ENCODE measurements at regions not wholly inside any gene's neighbourhood (a gene's known extent, or its start where the extent isn't known, plus 50 kb on each side); places are given as distances from the start of the nearest gene placed in this dataset.
"Not testable (repeated sequence)": the region's sequence is repeated elsewhere in the genome, so short reads cannot be mapped to it uniquely, and the experiment has no call there.

DNA sequence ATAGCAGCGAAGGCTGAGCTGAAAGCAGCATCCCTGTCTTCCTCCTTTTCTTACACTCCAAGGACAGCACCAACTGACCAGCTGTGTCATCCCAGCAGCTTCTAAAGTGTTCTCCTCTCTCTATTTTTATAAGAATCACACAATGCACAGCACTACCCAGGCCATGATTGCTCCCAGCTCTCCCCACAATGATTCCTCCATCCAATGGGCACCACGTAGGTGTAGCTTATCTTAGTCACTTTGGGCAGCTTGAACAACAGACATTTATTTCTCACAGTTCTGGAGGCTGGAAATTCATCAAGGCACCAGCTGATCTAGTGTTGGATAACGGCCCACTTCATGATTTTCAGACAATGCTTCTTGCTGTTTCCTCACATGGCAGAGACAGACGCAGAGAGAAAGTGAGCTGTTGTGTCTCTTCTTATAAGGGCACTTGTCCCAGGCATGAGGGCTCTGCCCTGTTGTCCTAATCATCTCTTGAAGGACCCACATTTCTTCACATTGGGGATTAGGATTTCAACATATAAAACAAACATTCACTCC, 92.0 kb upstream of the CDC14C start:
- intact Hi-C loops (cut with DNase I), result no loop called here
- H3K4me3 ChIP-seq (ENCODE audit: low read length), result no peak overlapping the region
- H3K27me3 ChIP-seq (ENCODE audit: control insufficient read depth, insufficient read depth), result no peaks in the 10 kb centered on the region
- no peaks in the 10 kb centered on the region for H3K9me3 ChIP-seq (ENCODE audit: control insufficient read depth, low read length)
- ATAC-seq, result no peak
- no peak overlapping the region for H3K27ac ChIP-seq (ENCODE audit: low read length)
- no peaks in the 10 kb centered on the region for H3K4me1 ChIP-seq (ENCODE audit: control insufficient read depth, insufficient read depth, low read length)
- DNase-seq, result no peak
- WGBS, result 65% methylated on average over 4 of the region's 4 CpGs

- no peaks in the 10 kb centered on the region for H3K9me3 ChIP-seq (ENCODE audit: control insufficient read depth, low read length)
- H3K27ac ChIP-seq (ENCODE audit: low read length), result no peak overlapping the region
- H3K4me1 ChIP-seq (ENCODE audit: control insufficient read depth, insufficient read depth, low read length), result no peaks in the 10 kb centered on the region
- no peaks in the 10 kb centered on the region for H3K27me3 ChIP-seq (ENCODE audit: control insufficient read depth, insufficient read depth)
- peak in 1 of 3 donors; percentile 12 for DNase-seq
- no peak for ATAC-seq
- intact Hi-C loops (cut with DNase I), result no loop called here
- WGBS, result 51% methylated on average over 1 of the region's 1 CpG
- no peak overlapping the region for H3K4me3 ChIP-seq (ENCODE audit: low read length)
These were observed 87.1 kb upstream of the CDC14C start for GRCh38 chr7:48837266-48837665.

- intact Hi-C loops (cut with DNase I), result no loop called here
- Histone ChIP-seq H3K9me3 (ENCODE audit: control insufficient read depth, low read length) (no peaks in the 10 kb centered on the region), H3K4me1 (ENCODE audit: control insufficient read depth, insufficient read depth, low read length) (no peaks in the 10 kb centered on the region), H3K27me3 (ENCODE audit: control insufficient read depth, insufficient read depth) (no peaks in the 10 kb centered on the region), H3K27ac (ENCODE audit: low read length) (no peak overlapping the region), H3K4me3 (ENCODE audit: low read length) (no peak overlapping the region)
- WGBS, result 83% methylated on average over 5 of the region's 5 CpGs
- no peak for ATAC-seq
- DNase-seq, result no peak
These were observed 85.2 kb upstream of the CDC14C start for GRCh38 chr7:48839108-48839507.

DNA sequence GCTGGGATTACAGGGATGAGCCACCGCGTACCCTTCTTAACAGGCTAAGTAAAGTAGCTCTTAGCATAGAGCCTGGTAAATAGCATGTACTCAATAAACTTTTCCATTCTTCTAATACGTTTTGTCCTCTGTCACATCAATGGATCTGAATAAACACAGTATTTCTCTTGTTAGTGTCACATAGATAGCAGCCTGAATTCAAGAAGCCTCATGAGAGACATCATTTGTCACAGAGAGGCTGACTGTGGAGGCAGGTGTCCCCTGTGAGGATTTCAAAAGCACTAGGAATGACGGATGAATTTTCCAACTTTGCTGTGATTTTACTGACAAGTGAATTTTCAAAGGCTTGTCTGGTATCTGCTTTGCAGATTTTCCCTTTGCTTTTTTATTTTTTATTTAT, 82.6 kb upstream of the CDC14C start:
- Histone ChIP-seq H3K4me1 (ENCODE audit: control insufficient read depth, insufficient read depth, low read length) (no peaks in the 10 kb centered on the region), H3K27me3 (ENCODE audit: control insufficient read depth, insufficient read depth) (no peaks in the 10 kb centered on the region), H3K4me3 (ENCODE audit: low read length) (no peak overlapping the region), H3K9me3 (ENCODE audit: control insufficient read depth, low read length) (no peaks in the 10 kb centered on the region), H3K27ac (ENCODE audit: low read length) (no peak overlapping the region)
- intact Hi-C loops (cut with DNase I), result no loop called here
- 87% methylated on average over 4 of the region's 4 CpGs for WGBS
- ATAC-seq, result no peak
- no peak for DNase-seq

- DNase-seq (peak; percentile 10 to 37 (median 34)), ATAC-seq (no peak)
- H3K27me3 ChIP-seq (ENCODE audit: control insufficient read depth, insufficient read depth), result no peaks in the 10 kb centered on the region
- H3K4me3 ChIP-seq (ENCODE audit: low read length), result no peak overlapping the region
- H3K27ac ChIP-seq (ENCODE audit: low read length), result no peak overlapping the region
- WGBS, result 29% methylated on average over 45 of the region's 45 CpGs
- no peaks in the 10 kb centered on the region for H3K4me1 ChIP-seq (ENCODE audit: control insufficient read depth, insufficient read depth, low read length)
- H3K9me3 ChIP-seq (ENCODE audit: control insufficient read depth, low read length), result no peaks in the 10 kb centered on the region
- intact Hi-C loops (cut with DNase I), result no loop called here
These were observed 76.4 kb upstream of the CDC14C start for GRCh38 chr7:48847917-48848316.

GRCh38 chr7:48860447-48860846, 63.9 kb upstream of the CDC14C start:
- H3K27ac ChIP-seq (ENCODE audit: low read length); H3K27me3 ChIP-seq (ENCODE audit: control insufficient read depth, insufficient read depth); H3K4me1 ChIP-seq (ENCODE audit: control insufficient read depth, insufficient read depth, low read length); H3K9me3 ChIP-seq (ENCODE audit: control insufficient read depth, low read length); DNase-seq; ATAC-seq; intact Hi-C loops (cut with DNase I); H3K4me3 ChIP-seq (ENCODE audit: low read length): not testable (repeated sequence)

- intact Hi-C loops (cut with DNase I), result no loop called here
- DNase-seq (no peak), ATAC-seq (no peak)
- Histone ChIP-seq H3K4me3 (ENCODE audit: low read length) (no peak overlapping the region), H3K27ac (ENCODE audit: low read length) (no peak overlapping the region), H3K9me3 (ENCODE audit: control insufficient read depth, low read length) (no peaks in the 10 kb centered on the region), H3K27me3 (ENCODE audit: control insufficient read depth, insufficient read depth) (no peaks in the 10 kb centered on the region), H3K4me1 (ENCODE audit: control insufficient read depth, insufficient read depth, low read length) (no peaks in the 10 kb centered on the region)
- 64% methylated on average over 4 of the region's 4 CpGs for WGBS
These were observed 55.4 kb upstream of the CDC14C start for GRCh38 chr7:48868916-48869315.

DNA sequence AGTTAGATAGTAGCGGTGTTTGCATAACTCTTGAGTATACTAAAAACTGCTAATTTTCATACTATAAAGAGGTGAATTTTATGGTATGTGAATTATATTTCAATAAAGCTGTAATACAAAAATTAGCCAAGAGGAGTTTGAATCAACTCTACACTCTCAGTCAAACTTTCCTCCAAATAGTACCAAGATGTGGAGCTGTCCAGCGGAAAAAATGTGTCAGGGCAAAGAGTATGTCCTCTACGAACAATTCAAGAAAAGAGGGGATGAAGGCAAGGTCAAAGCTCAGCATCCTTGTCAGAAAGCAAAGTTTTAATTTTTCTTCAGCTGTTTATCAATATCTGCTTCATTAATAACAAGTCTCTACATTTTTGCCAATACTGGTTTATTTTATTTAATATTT, 51.8 kb upstream of the CDC14C start:
- H3K4me1 ChIP-seq (ENCODE audit: control insufficient read depth, insufficient read depth, low read length), result no peaks in the 10 kb centered on the region
- no peak for DNase-seq
- no peaks in the 10 kb centered on the region for H3K27me3 ChIP-seq (ENCODE audit: control insufficient read depth, insufficient read depth)
- H3K27ac ChIP-seq (ENCODE audit: low read length), result no peak overlapping the region
- H3K9me3 ChIP-seq (ENCODE audit: control insufficient read depth, low read length), result no peaks in the 10 kb centered on the region
- no peak for ATAC-seq
- H3K4me3 ChIP-seq (ENCODE audit: low read length), result no peak overlapping the region
- WGBS, result 76% methylated on average over 3 of the region's 3 CpGs
- intact Hi-C loops (cut with DNase I), result loop anchor here (10.0 kb wide), 2 partner anchors 538 to 568 kb away; no protein-coding TSS in a partner anchor
